Peyer's patch (tissue), 4 donors: ENCODE measurements at regions not wholly inside any gene's neighbourhood (a gene's known extent, or its start where the extent isn't known, plus 50 kb on each side); places are given as distances from the start of the nearest gene placed in this dataset.

Experiments
- POLR2A ChIP-seq, 2 donors: fragments of 450-650 bp; IDR thresholded peaks; one replicate each; pipeline ENCODE4 v1.5.1; 2017; ENCODE audit warnings: antibody characterized with exemption in 2 of 2, mild to moderate bottlenecking in 2 of 2, moderate library complexity in 2 of 2
- TF ChIP-seq, protein P1 (sequence below), 6 experiments: fragments of 450-650 bp in 4 of 6; fragments of 200-600 bp in 2 of 6; sonication (generic) in 1 of 6; IDR thresholded peaks; one replicate each; pipeline ENCODE4 v1.5.1; 2017 to 2019; ENCODE audit warnings: antibody characterized with exemption in 6 of 6, mild to moderate bottlenecking in 3 of 6, moderate library complexity in 1 of 6

DNA sequence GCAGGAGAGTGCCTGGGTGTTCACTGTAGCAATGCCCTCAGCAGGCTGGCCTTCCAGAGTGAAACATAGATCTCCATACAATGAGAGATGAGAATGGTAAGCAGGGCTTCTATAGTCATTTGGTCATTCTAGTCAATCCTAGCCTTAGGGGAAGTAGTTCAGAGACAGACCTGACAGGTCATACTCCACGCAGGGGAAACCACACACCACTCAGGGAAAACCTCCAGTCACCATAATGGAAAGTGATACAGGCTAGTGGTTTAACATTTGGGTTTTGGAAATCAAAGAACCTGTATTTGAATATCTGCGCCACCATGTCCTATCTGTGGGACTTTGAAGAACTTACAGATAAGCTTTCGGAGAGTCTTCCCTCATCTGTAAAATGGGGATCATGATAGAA is 425.7 kb upstream of the PPP2R3A start:
- TF ChIP-seq POLR2A (IDR thresholded peaks at IDR 0.05), result no peak
- TF ChIP-seq, protein P1, sequence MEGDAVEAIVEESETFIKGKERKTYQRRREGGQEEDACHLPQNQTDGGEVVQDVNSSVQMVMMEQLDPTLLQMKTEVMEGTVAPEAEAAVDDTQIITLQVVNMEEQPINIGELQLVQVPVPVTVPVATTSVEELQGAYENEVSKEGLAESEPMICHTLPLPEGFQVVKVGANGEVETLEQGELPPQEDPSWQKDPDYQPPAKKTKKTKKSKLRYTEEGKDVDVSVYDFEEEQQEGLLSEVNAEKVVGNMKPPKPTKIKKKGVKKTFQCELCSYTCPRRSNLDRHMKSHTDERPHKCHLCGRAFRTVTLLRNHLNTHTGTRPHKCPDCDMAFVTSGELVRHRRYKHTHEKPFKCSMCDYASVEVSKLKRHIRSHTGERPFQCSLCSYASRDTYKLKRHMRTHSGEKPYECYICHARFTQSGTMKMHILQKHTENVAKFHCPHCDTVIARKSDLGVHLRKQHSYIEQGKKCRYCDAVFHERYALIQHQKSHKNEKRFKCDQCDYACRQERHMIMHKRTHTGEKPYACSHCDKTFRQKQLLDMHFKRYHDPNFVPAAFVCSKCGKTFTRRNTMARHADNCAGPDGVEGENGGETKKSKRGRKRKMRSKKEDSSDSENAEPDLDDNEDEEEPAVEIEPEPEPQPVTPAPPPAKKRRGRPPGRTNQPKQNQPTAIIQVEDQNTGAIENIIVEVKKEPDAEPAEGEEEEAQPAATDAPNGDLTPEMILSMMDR (IDR thresholded peaks at IDR 0.05), result no peak
